Neural progenitor cell (in vitro differentiated cells): ENCODE measurements at regions not wholly inside any gene's neighbourhood (a gene's known extent, or its start where the extent isn't known, plus 50 kb on each side); places are given as distances from the start of the nearest gene placed in this dataset.

Experiments used
- DNase-seq: peaks from one replicate; pipeline ENCODE4 v3.0.0-alpha.2; 2016; ENCODE audit warnings: low spot score
- H2AFZ ChIP-seq: fragments of 200-600 bp; sonication (generic); replicated peaks from 2 replicates; pipeline ENCODE4 v1.6.1; 2016; ENCODE audit warnings: antibody characterized with exemption
- H3F3A ChIP-seq: fragments of 200-600 bp; sonication (generic); 2 replicates; pipeline ENCODE4 v1.6.1; 2016; ENCODE audit warnings: antibody characterized with exemption, low read depth
- H3K27ac ChIP-seq: fragments of 200-600 bp; sonication (generic); 2 replicates; pipeline ENCODE4 v1.5.1; 2016; ENCODE audit warnings: mild to moderate bottlenecking
- H3K27me3 ChIP-seq: fragments of 200-600 bp; sonication (generic); 2 replicates; pipeline ENCODE4 v1.6.1; 2016; ENCODE audit warnings: mild to moderate bottlenecking, moderate library complexity
- H3K36me3 ChIP-seq: fragments of 200-600 bp; sonication (generic); 2 replicates; pipeline ENCODE4 v1.5.1; 2016
- H3K4me1 ChIP-seq: fragments of 200-600 bp; sonication (generic); 2 replicates; pipeline ENCODE4 v1.6.1; 2016; ENCODE audit warnings: mixed run types
- H3K4me2 ChIP-seq: fragments of 200-600 bp; sonication (generic); 2 replicates; pipeline ENCODE4 v1.6.1; 2016
- H3K4me3 ChIP-seq: fragments of 200-600 bp; sonication (generic); 2 replicates; pipeline ENCODE4 v1.5.1; 2016
- H3K79me2 ChIP-seq: fragments of 200-600 bp; sonication (generic); 2 replicates; pipeline ENCODE4 v1.6.1; 2016; ENCODE audit warnings: low read depth
- H3K9ac ChIP-seq: fragments of 200-600 bp; sonication (generic); 2 replicates; pipeline ENCODE4 v1.6.1; 2016
- H3K9me3 ChIP-seq: fragments of 200-600 bp; sonication (generic); 2 replicates; pipeline ENCODE4 v1.5.1; 2016; ENCODE audit warnings: low read depth
- H4K20me1 ChIP-seq: fragments of 200-600 bp; sonication (generic); 2 replicates; pipeline ENCODE4 v1.6.1; 2016; ENCODE audit warnings: low read depth
- H3K27ac Mint-ChIP-seq: 3 replicates; pipeline ENCODE4 v1.8.0; 2021; ENCODE audit warnings: mixed read lengths
- H3K27me3 Mint-ChIP-seq: 2 replicates; pipeline ENCODE4 v1.8.0; 2022; ENCODE audit warnings: low read depth, mild to moderate bottlenecking, inconsistent platforms, moderate library complexity, mixed read lengths; ENCODE audit not compliant: insufficient read depth
- H3K36me3 Mint-ChIP-seq: 3 replicates; pipeline ENCODE4 v1.8.0; 2021; ENCODE audit warnings: mixed read lengths
- H3K4me1 Mint-ChIP-seq: 3 replicates; pipeline ENCODE4 v1.8.0; 2021; ENCODE audit warnings: mixed read lengths
- H3K4me3 Mint-ChIP-seq: 3 replicates; pipeline ENCODE4 v1.8.0; 2021; ENCODE audit warnings: mild to moderate bottlenecking, moderate library complexity, mixed read lengths
- H3K9me3 Mint-ChIP-seq: 3 replicates; pipeline ENCODE4 v1.8.0; 2020; ENCODE audit warnings: mixed read lengths
- EZH2 ChIP-seq: fragments of 200-600 bp; sonication (generic); IDR thresholded peaks from 2 replicates; pipeline ENCODE4 v1.6.1; 2017; ENCODE audit warnings: antibody characterized with exemption, mild to moderate bottlenecking, moderate library complexity
- EZH2phosphoT487 ChIP-seq: fragments of 200-600 bp; sonication (generic); IDR thresholded peaks from 2 replicates; pipeline ENCODE4 v1.6.1; 2017; ENCODE audit warnings: antibody characterized with exemption
- TF ChIP-seq, protein P1 (sequence below): fragments of 200-600 bp; sonication (generic); IDR thresholded peaks from 2 replicates; pipeline ENCODE4 v1.5.1; 2017; ENCODE audit warnings: antibody characterized with exemption, mild to moderate bottlenecking

DNA sequence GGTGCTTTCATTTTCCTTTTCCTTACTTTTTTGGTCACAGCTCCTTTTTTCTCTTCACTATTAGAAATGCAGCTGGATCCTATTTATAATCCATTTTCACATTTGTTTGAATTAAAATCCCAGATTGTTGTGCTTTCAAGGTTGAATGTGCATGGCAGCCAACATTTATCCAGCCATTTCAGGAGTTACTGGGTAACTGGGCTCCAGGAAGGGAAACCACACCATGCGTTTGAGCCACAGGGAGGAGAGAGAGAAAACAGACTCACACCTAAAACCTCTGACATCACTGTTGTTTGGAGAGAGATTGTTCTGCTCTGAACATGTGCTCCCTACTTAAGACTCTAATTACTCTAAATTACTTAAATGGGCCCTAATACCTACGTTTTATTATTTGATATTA is 173.4 kb downstream of the BMP2 start:
- no peaks in the 10 kb centered on the region for H4K20me1 ChIP-seq

DNA sequence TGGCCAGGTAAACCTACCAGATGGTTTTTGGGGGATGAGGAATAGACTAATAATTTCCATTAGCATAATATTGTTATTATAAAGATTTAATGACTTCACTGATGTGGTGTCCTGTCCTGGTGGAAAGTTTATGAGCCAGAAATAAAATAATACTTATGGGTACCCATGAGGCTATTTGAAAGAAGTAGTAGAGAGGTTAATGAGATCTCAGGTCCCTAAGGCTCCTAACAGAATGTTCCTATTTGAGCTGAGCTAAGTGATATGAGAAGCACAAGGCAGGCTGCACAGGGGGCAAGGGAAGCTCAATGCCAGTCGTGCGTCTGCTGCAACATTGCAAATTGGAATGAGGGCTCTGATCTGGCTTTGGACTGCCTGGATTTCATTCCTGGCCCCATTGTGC is 174.1 kb downstream of the BMP2 start:
- Histone ChIP-seq H3K9me3 (no peaks in the 10 kb centered on the region), H3F3A (no peaks in the 10 kb centered on the region), H3K4me2 (no peak overlapping the region), H3K79me2 (no peaks in the 10 kb centered on the region), H3K36me3 (no peaks in the 10 kb centered on the region), H3K4me3 (no peak overlapping the region), H3K27me3 (no peaks in the 10 kb centered on the region), H2AFZ (no peak overlapping the region), H3K9ac (no peak overlapping the region), H3K27ac (no peak overlapping the region), H3K4me1 (no peaks in the 10 kb centered on the region), H4K20me1 (no peaks in the 10 kb centered on the region)
- Mint-ChIP-seq H3K36me3 (no peaks in the 10 kb centered on the region), H3K4me1 (no peaks in the 10 kb centered on the region), H3K27ac (no peak overlapping the region), H3K4me3 (no peak overlapping the region), H3K9me3 (no peaks in the 10 kb centered on the region), H3K27me3 (no peaks in the 10 kb centered on the region)
- no peak for TF ChIP-seq EZH2phosphoT487
- no peak for DNase-seq

More for the DNA sequence above, 173.4 kb downstream of the BMP2 start:
- Histone ChIP-seq H3K36me3 (no peaks in the 10 kb centered on the region), H3K79me2 (no peaks in the 10 kb centered on the region), H3K9ac (no peak overlapping the region), H3F3A (no peaks in the 10 kb centered on the region), H3K4me1 (no peaks in the 10 kb centered on the region), H3K4me3 (no peak overlapping the region), H2AFZ (peak overlapping the region; percentile 59), H3K27me3 (no peaks in the 10 kb centered on the region), H3K27ac (no peak overlapping the region), H3K9me3 (no peaks in the 10 kb centered on the region), H3K4me2 (no peak overlapping the region)
- Mint-ChIP-seq H3K4me1 (no peaks in the 10 kb centered on the region), H3K36me3 (no peaks in the 10 kb centered on the region), H3K27ac (no peak overlapping the region), H3K9me3 (no peaks in the 10 kb centered on the region), H3K4me3 (no peak overlapping the region), H3K27me3 (no peaks in the 10 kb centered on the region)
- TF ChIP-seq EZH2phosphoT487 (no peak), EZH2 (no peak)
- TF ChIP-seq, protein P1, sequence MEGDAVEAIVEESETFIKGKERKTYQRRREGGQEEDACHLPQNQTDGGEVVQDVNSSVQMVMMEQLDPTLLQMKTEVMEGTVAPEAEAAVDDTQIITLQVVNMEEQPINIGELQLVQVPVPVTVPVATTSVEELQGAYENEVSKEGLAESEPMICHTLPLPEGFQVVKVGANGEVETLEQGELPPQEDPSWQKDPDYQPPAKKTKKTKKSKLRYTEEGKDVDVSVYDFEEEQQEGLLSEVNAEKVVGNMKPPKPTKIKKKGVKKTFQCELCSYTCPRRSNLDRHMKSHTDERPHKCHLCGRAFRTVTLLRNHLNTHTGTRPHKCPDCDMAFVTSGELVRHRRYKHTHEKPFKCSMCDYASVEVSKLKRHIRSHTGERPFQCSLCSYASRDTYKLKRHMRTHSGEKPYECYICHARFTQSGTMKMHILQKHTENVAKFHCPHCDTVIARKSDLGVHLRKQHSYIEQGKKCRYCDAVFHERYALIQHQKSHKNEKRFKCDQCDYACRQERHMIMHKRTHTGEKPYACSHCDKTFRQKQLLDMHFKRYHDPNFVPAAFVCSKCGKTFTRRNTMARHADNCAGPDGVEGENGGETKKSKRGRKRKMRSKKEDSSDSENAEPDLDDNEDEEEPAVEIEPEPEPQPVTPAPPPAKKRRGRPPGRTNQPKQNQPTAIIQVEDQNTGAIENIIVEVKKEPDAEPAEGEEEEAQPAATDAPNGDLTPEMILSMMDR = no peak
- no peak for DNase-seq

DNA sequence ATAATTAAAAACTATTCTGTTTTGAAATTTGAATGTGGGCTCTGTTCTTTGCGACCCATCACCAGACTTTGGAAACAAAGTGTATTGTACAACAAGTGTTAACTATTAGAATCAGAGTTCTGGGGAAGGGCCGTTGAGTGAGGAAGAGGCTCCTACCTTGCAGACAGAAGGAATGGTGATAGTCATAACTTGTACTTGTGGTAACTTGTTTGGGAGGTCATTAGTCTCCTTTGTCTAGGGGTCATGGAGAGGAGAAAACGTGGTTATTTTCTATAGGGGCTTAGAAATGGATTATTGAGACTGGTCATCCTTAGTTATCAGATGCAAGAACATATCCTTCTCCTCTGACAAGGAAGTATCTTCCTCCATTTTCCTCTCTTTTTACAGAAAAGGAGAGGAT is 174.8 kb downstream of the BMP2 start:
- DNase-seq = no peak
- no peaks in the 10 kb centered on the region for H4K20me1 ChIP-seq
- no peaks in the 10 kb centered on the region for H3K9me3 ChIP-seq
- TF ChIP-seq, protein P1 = no peak
- TF ChIP-seq EZH2 = no peak
- TF ChIP-seq EZH2phosphoT487 = no peak
- no peaks in the 10 kb centered on the region for H3F3A ChIP-seq
- no peak overlapping the region for H3K4me3 ChIP-seq
- no peak overlapping the region for H3K4me2 ChIP-seq
- Mint-ChIP-seq H3K9me3 (no peaks in the 10 kb centered on the region), H3K27ac (no peak overlapping the region), H3K36me3 (no peaks in the 10 kb centered on the region), H3K27me3 (no peaks in the 10 kb centered on the region), H3K4me1 (no peaks in the 10 kb centered on the region), H3K4me3 (no peak overlapping the region)
- no peaks in the 10 kb centered on the region for H3K27me3 ChIP-seq
- no peaks in the 10 kb centered on the region for H3K79me2 ChIP-seq
- H3K9ac ChIP-seq = no peak overlapping the region
- H3K27ac ChIP-seq = no peak overlapping the region
- H2AFZ ChIP-seq = no peak overlapping the region
- no peaks in the 10 kb centered on the region for H3K36me3 ChIP-seq
- no peaks in the 10 kb centered on the region for H3K4me1 ChIP-seq

DNA sequence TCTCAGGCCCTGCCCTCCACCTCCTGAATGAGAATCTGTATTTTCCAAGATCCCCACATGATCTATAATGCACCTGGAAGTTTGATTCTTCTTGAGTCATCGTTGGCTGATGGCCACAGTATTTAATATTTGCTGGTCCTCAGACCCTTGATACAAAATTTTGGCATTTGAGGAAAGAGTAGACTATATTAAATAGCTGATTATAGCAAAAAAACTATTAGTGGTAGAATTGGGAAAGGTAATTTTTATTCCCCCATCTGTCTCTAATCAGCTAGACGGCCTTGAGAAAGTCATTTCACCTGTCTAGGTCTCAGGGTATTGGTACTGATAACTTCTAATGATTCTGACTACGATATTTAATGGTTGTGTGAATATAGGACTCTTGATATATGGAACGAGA is 176.8 kb downstream of the BMP2 start:
- Histone ChIP-seq H3K36me3 (no peaks in the 10 kb centered on the region), H3K27me3 (no peaks in the 10 kb centered on the region), H3K4me1 (no peaks in the 10 kb centered on the region), H2AFZ (no peak overlapping the region), H3F3A (no peaks in the 10 kb centered on the region), H3K27ac (no peak overlapping the region), H3K9me3 (no peaks in the 10 kb centered on the region), H4K20me1 (no peaks in the 10 kb centered on the region), H3K4me2 (no peak overlapping the region), H3K4me3 (no peak overlapping the region), H3K9ac (no peak overlapping the region), H3K79me2 (no peaks in the 10 kb centered on the region)
- DNase-seq = no peak
- no peaks in the 10 kb centered on the region for H3K4me1 Mint-ChIP-seq
- no peak overlapping the region for H3K4me3 Mint-ChIP-seq
- no peak for TF ChIP-seq EZH2
- TF ChIP-seq EZH2phosphoT487 = no peak
- TF ChIP-seq, protein P1 = no peak
- no peaks in the 10 kb centered on the region for H3K36me3 Mint-ChIP-seq
- H3K27ac Mint-ChIP-seq = no peak overlapping the region
- no peaks in the 10 kb centered on the region for H3K9me3 Mint-ChIP-seq
- no peaks in the 10 kb centered on the region for H3K27me3 Mint-ChIP-seq
